ENCODE measurements at regions not wholly inside any gene's neighbourhood (a gene's known extent, or its start where the extent isn't known, plus 50 kb on each side); places are given as distances from the start of the nearest gene placed in this dataset.

GRCh38 chr1:25161981-25162380, 70.3 kb downstream of the SYF2 start:
- TF ChIP-seq, protein P1, sequence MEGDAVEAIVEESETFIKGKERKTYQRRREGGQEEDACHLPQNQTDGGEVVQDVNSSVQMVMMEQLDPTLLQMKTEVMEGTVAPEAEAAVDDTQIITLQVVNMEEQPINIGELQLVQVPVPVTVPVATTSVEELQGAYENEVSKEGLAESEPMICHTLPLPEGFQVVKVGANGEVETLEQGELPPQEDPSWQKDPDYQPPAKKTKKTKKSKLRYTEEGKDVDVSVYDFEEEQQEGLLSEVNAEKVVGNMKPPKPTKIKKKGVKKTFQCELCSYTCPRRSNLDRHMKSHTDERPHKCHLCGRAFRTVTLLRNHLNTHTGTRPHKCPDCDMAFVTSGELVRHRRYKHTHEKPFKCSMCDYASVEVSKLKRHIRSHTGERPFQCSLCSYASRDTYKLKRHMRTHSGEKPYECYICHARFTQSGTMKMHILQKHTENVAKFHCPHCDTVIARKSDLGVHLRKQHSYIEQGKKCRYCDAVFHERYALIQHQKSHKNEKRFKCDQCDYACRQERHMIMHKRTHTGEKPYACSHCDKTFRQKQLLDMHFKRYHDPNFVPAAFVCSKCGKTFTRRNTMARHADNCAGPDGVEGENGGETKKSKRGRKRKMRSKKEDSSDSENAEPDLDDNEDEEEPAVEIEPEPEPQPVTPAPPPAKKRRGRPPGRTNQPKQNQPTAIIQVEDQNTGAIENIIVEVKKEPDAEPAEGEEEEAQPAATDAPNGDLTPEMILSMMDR (IDR thresholded peaks at IDR 0.05) = no peak
- TF ChIP-seq ZFX (IDR thresholded peaks at IDR 0.05; ENCODE audit: borderline replicate concordance) = no peak
